Endothelial cell of umbilical vein (primary cell): ENCODE measurements at regions not wholly inside any gene's neighbourhood (a gene's known extent, or its start where the extent isn't known, plus 50 kb on each side); places are given as distances from the start of the nearest gene placed in this dataset.

Source experiments
- BruUV-seq: library from RNA; stranded (reverse); fragments of 400-500 nt; replicated peaks from 2 replicates; lab custom pipeline; 2021; lab: Mats Ljungman, UMichigan
- CTCF ChIA-PET: fragments of 300-600, 350-600 bp; sonication (Branson Sonifier 250); formaldehyde crosslinking; loops from one replicate; lab custom pipeline; 2021; ENCODE audit warnings: antibody characterized with exemption, inconsistent platforms; lab: Charles Lee
- POLR2A ChIA-PET: fragments of 300-600, 350-600 bp; sonication (Branson Sonifier 250); formaldehyde crosslinking; loops from one replicate; lab custom pipeline; 2021; ENCODE audit warnings: antibody characterized with exemption, inconsistent platforms; lab: Charles Lee
- DNase-seq: peaks from one replicate; pipeline ENCODE4 v3.0.0-alpha.2; 2011; ENCODE audit warnings: low read depth, low spot score
- FAIRE-seq: peaks from 2 replicates; lab custom pipeline; 2011; peaks lifted over from hg19 to GRCh38; lab: Jason Lieb, UNC
- H2AFZ ChIP-seq: 2 replicates; pipeline ENCODE4 v1.6.0; 2012; ENCODE audit warnings: low read depth, low read length, control low read depth, inconsistent platforms
- H3K27ac ChIP-seq: 2 replicates; pipeline ENCODE4 v1.5.1; 2011; ENCODE audit warnings: low read depth, mild to moderate bottlenecking, control low read depth, low read length, moderate library complexity; ENCODE audit not compliant: insufficient read depth
- H3K27me3 ChIP-seq, 2 experiments: 2 replicates each; pipeline versions ENCODE4 v1.6.0 to v1.6.1; 2011; ENCODE audit warnings: low read length in 2 of 2, mixed read lengths in 1 of 2; ENCODE audit not compliant: control insufficient read depth in 2 of 2, insufficient read depth in 2 of 2
- H3K36me3 ChIP-seq, 2 experiments: 2 replicates in 1 of 2; 3 replicates in 1 of 2; pipeline ENCODE4 v1.5.1; 2011; ENCODE audit warnings: low read length in 2 of 2, mild to moderate bottlenecking in 1 of 2, moderate library complexity in 1 of 2; ENCODE audit not compliant: control insufficient read depth in 2 of 2, insufficient read depth in 2 of 2; ENCODE audit errors: extremely low read depth in 1 of 2
- H3K4me1 ChIP-seq: 3 replicates; pipeline ENCODE4 v1.5.1; 2011; ENCODE audit warnings: mild to moderate bottlenecking, low read length; ENCODE audit not compliant: control insufficient read depth, insufficient read depth; ENCODE audit errors: extremely low read depth
- H3K4me2 ChIP-seq: 2 replicates; pipeline ENCODE4 v1.6.1; 2011; ENCODE audit warnings: low read length, control low read depth, mixed read lengths; ENCODE audit not compliant: insufficient read depth
- H3K4me3 ChIP-seq, 3 experiments: fragments of 200-600 bp in 1 of 3; sonication (generic), shearing (Covaris generic) in 1 of 3; replicated peaks in 1 of 3; 2 replicates each; pipeline ENCODE4 v1.5.1; 2011 to 2016; ENCODE audit warnings: control low read depth in 3 of 3, low read length in 3 of 3, mild to moderate bottlenecking in 2 of 3, inconsistent platforms in 1 of 3, low read depth in 1 of 3, moderate library complexity in 1 of 3; ENCODE audit not compliant: insufficient read depth in 1 of 3
- H3K79me2 ChIP-seq: 2 replicates; pipeline ENCODE4 v1.6.0; 2012; ENCODE audit warnings: low read length, inconsistent platforms; ENCODE audit not compliant: control insufficient read depth, insufficient read depth
- H3K9ac ChIP-seq: replicated peaks from 2 replicates; pipeline ENCODE3; 2011; ENCODE audit warnings: low read length, control low read depth; ENCODE audit not compliant: insufficient read depth; ENCODE audit errors: extremely low read depth
- H3K9me1 ChIP-seq: replicated peaks from 3 replicates; pipeline ENCODE4 v1.6.0; 2011; ENCODE audit warnings: mild to moderate bottlenecking, low read length; ENCODE audit not compliant: control insufficient read depth, insufficient read depth; ENCODE audit errors: extremely low read depth
- H3K9me3 ChIP-seq: replicated peaks from 2 replicates; pipeline ENCODE4 v1.5.1; 2012; ENCODE audit warnings: low read length, inconsistent platforms; ENCODE audit not compliant: control insufficient read depth, insufficient read depth
- H4K20me1 ChIP-seq: replicated peaks from 2 replicates; pipeline ENCODE3; 2011; ENCODE audit warnings: mild to moderate bottlenecking, low read length; ENCODE audit not compliant: control insufficient read depth, insufficient read depth; ENCODE audit errors: extremely low read depth
- EZH2 ChIP-seq: IDR thresholded peaks from 2 replicates; pipeline ENCODE4 v1.6.1; 2012; ENCODE audit warnings: borderline replicate concordance, low read depth, mild to moderate bottlenecking, moderate library complexity, low read length, inconsistent platforms; ENCODE audit not compliant: severe bottlenecking
- FOS ChIP-seq: IDR thresholded peaks from 2 replicates; pipeline ENCODE4 v1.6.1; 2011; ENCODE audit warnings: mild to moderate bottlenecking, low read length, moderate library complexity, borderline replicate concordance; ENCODE audit not compliant: insufficient read depth
- GATA2 ChIP-seq: IDR thresholded peaks from 2 replicates; pipeline ENCODE4 v1.7.0; 2011; ENCODE audit warnings: low read depth, mild to moderate bottlenecking, moderate library complexity, mixed read lengths, low read length; ENCODE audit not compliant: insufficient read length, insufficient read depth
- JUN ChIP-seq: IDR thresholded peaks from 2 replicates; pipeline ENCODE4 v1.6.1; 2011; ENCODE audit warnings: borderline replicate concordance, low read depth; ENCODE audit not compliant: insufficient read length, insufficient read depth
- MYC ChIP-seq: IDR thresholded peaks from one replicate; pipeline ENCODE4 v1.6.1; 2011; ENCODE audit warnings: mild to moderate bottlenecking, low read depth, low read length
- POLR2A ChIP-seq: IDR thresholded peaks from 2 replicates; pipeline ENCODE4 v1.6.1; 2012; ENCODE audit warnings: low read depth, mild to moderate bottlenecking, control low read depth, low read length
- POLR2AphosphoS5 ChIP-seq: IDR thresholded peaks from 2 replicates; pipeline ENCODE4 v1.6.1; 2012; ENCODE audit warnings: low read depth, mild to moderate bottlenecking, control low read depth, low read length, moderate library complexity; ENCODE audit not compliant: insufficient read depth
- dilution Hi-C: fragments of 300-500 bp; cut with MboI; formaldehyde crosslinking; loops from one replicate; pipeline ENCODE4 v1.15.0; 2019; ENCODE audit warnings: low sequenced_read_pairs; ENCODE audit not compliant: extremely low pct_ligation_motif_present
- intact Hi-C: fragments of 100-400 bp; cut with micrococcal nuclease; formaldehyde crosslinking; loops from one replicate; pipeline ENCODE4 v1.10.0; 2022
- TF ChIP-seq, protein P1 (sequence below), 2 donors: IDR thresholded peaks; 1 replicate in 1 of 2; 2 replicates in 1 of 2; pipeline ENCODE4 v1.5.1; 2011; ENCODE audit warnings: low read length in 2 of 2, mild to moderate bottlenecking in 2 of 2, moderate library complexity in 2 of 2, control low read depth in 1 of 2, inconsistent platforms in 1 of 2, low read depth in 1 of 2; ENCODE audit not compliant: insufficient read depth in 1 of 2; ENCODE audit errors: extremely low read depth in 1 of 2
- TF ChIP-seq, protein P2 (sequence below): IDR thresholded peaks from 2 replicates; pipeline ENCODE4 v1.6.1; 2011; ENCODE audit not compliant: insufficient read depth, insufficient read length

DNA sequence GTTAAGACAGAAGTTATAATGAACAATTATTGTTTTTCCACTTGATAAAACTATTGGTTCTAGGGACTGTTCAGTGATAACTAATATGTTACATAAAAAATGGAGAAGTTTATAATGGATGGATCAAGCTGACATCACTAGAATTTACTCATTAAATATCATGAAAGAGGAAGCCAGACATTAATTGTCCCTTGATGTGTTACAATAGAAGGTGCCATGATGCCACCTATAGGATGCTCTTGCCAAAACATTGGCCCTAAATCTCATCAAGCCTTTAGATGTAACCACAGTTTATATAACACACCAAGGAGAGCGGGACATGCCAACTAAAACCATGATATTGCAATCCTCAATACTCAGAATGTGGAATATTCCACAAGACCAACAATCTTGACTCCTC, 147.9 kb upstream of the MON1B start:
- no peak overlapping the region for H3K4me2 ChIP-seq
- no peak for TF ChIP-seq POLR2A
- no peak for TF ChIP-seq JUN
- TF ChIP-seq FOS = no peak
- no peak for TF ChIP-seq GATA2
- TF ChIP-seq EZH2 = no peak
- TF ChIP-seq, protein P1, sequence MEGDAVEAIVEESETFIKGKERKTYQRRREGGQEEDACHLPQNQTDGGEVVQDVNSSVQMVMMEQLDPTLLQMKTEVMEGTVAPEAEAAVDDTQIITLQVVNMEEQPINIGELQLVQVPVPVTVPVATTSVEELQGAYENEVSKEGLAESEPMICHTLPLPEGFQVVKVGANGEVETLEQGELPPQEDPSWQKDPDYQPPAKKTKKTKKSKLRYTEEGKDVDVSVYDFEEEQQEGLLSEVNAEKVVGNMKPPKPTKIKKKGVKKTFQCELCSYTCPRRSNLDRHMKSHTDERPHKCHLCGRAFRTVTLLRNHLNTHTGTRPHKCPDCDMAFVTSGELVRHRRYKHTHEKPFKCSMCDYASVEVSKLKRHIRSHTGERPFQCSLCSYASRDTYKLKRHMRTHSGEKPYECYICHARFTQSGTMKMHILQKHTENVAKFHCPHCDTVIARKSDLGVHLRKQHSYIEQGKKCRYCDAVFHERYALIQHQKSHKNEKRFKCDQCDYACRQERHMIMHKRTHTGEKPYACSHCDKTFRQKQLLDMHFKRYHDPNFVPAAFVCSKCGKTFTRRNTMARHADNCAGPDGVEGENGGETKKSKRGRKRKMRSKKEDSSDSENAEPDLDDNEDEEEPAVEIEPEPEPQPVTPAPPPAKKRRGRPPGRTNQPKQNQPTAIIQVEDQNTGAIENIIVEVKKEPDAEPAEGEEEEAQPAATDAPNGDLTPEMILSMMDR (IDR thresholded peaks at IDR 0.05; ENCODE audit: extremely low read depth in 1 of 2, insufficient read depth in 1 of 2, low read depth in 1 of 2, low read length in 2 of 2) = no peak
- H3K9ac ChIP-seq = no peak overlapping the region
- no TSS peak for BruUV-seq
- H4K20me1 ChIP-seq = no peaks in the 10 kb centered on the region
- H2AFZ ChIP-seq = no peak overlapping the region
- ChIA-PET POLR2A (no interaction called here), CTCF (no interaction called here)
- no peaks in the 10 kb centered on the region for H3K36me3 ChIP-seq
- no peak overlapping the region for H3K27ac ChIP-seq
- no peaks in the 10 kb centered on the region for H3K27me3 ChIP-seq
- intact Hi-C loops (no loop called here), dilution Hi-C loops (no loop called here)
- DNase-seq = no peak
- H3K79me2 ChIP-seq = no peaks in the 10 kb centered on the region
- H3K4me1 ChIP-seq = no peaks in the 10 kb centered on the region
- H3K9me1 ChIP-seq = no peaks in the 10 kb centered on the region
- H3K4me3 ChIP-seq = no peak overlapping the region
- no peaks in the 10 kb centered on the region for H3K9me3 ChIP-seq
- FAIRE-seq = no peak

DNA sequence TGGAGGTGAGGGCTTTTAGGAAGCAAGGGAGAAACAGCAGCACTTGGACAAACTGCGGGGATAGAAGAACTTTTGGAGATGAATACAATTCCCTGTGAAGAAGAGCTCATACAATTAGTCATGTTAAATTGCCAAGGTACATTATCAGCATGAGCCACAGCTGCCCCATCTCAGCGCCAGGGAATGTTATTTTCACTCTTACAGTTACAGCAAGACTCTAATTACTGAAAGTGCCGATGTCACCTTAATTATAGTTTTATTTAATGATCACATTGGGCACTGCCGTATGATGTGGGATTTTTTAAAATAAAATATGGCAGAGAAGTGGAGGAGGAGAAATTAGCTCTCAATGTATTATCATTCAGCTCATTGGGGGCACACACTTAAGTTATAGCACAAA, 144.8 kb upstream of the MON1B start:
- no peak for FAIRE-seq
- no TSS peak for BruUV-seq
- no peak overlapping the region for H3K4me3 ChIP-seq
- no peaks in the 10 kb centered on the region for H3K36me3 ChIP-seq
- no peak overlapping the region for H3K4me2 ChIP-seq
- no peaks in the 10 kb centered on the region for H3K79me2 ChIP-seq
- CTCF ChIA-PET = no interaction called here
- TF ChIP-seq, protein P1 (IDR thresholded peaks at IDR 0.05; ENCODE audit: extremely low read depth in 1 of 2, insufficient read depth in 1 of 2, low read depth in 1 of 2, low read length in 2 of 2) = no peak
- no peak for TF ChIP-seq GATA2
- TF ChIP-seq FOS = no peak
- TF ChIP-seq EZH2 = no peak
- TF ChIP-seq, protein P2, sequence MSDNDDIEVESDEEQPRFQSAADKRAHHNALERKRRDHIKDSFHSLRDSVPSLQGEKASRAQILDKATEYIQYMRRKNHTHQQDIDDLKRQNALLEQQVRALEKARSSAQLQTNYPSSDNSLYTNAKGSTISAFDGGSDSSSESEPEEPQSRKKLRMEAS = no peak
- no peak for TF ChIP-seq POLR2AphosphoS5
- no peak for TF ChIP-seq POLR2A
- TF ChIP-seq JUN = no peak
- TF ChIP-seq MYC = no peak
- dilution Hi-C loops (no loop called here), intact Hi-C loops (no loop called here)
- H3K9me3 ChIP-seq = no peaks in the 10 kb centered on the region
- H2AFZ ChIP-seq = no peak overlapping the region
- H3K9me1 ChIP-seq = no peaks in the 10 kb centered on the region
- H3K27me3 ChIP-seq = no peaks in the 10 kb centered on the region
- H4K20me1 ChIP-seq = no peaks in the 10 kb centered on the region
- no peak for DNase-seq
- H3K4me1 ChIP-seq = no peaks in the 10 kb centered on the region
- no peak overlapping the region for H3K27ac ChIP-seq
- POLR2A ChIA-PET = no interaction called here
- no peak overlapping the region for H3K9ac ChIP-seq
